Fibroblast of the conjunctiva (primary cell): ENCODE measurements at regions not wholly inside any gene's neighbourhood (a gene's known extent, or its start where the extent isn't known, plus 50 kb on each side); places are given as distances from the start of the nearest gene placed in this dataset.
"Not testable (repeated sequence)": the region's sequence is repeated elsewhere in the genome, so short reads cannot be mapped to it uniquely, and the experiment has no call there.

Source experiments
- DNase-seq: peaks from one replicate; pipeline ENCODE4 v3.0.0-alpha.2; 2010; ENCODE audit warnings: low read depth

GRCh38 chr21:15669247-15669646 lies 60.5 kb upstream of the USP25 start:
- DNase-seq = no peak

DNA sequence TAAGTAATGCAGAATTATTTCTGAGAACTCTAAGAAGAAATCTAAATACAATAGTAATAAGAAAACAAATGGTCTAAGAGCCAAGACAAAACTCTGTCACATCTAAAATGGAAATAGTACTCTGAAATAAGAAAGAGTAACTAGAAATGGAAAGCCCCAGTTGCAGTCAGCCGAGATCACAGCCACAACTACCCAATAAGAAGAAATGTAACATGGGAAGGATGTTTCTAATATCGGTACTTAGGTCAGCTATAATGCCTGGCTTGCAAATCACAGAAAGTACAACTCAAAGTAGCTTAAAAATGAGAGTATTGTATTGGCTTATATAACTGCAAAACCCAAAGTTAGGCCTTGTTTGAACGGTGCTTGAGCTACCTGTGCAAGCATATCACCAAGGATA lies 58.6 kb upstream of the USP25 start:
- no peak for DNase-seq

- DNase-seq = not testable (repeated sequence)
Observed at GRCh38 chr21:15672578-15672977, 57.2 kb upstream of the USP25 start.

GRCh38 chr21:15676935-15677334 lies 52.8 kb upstream of the USP25 start:
- DNase-seq = no peak

GRCh38 chr21:15679630-15680029 lies 50.2 kb upstream of the USP25 start:
- no peak for DNase-seq
